Activated CD8-positive, alpha-beta T cell treated with anti-CD3 and anti-CD28 coated beads, Interleukin-2, amount 10 ng/mL, durations not matched to agents 7 days and 5 days (primary cell): ENCODE measurements at regions not wholly inside any gene's neighbourhood (a gene's known extent, or its start where the extent isn't known, plus 50 kb on each side); places are given as distances from the start of the nearest gene placed in this dataset.

ENCODE experiments used
- ATAC-seq: fragments of 150-1000 bp; cut with Tn5 transposase; one replicate; pipeline ENCODE4 v1.10.0; 2021; ENCODE audit warnings: moderate library complexity
- CTCF ChIA-PET: fragments of 350-600 bp; sonication (Branson Sonifier 250); formaldehyde crosslinking; loops from one replicate; lab custom pipeline; 2021; ENCODE audit warnings: antibody characterized with exemption; lab: Charles Lee
- POLR2A ChIA-PET: fragments of 350-600 bp; sonication (Branson Sonifier 250); formaldehyde crosslinking; loops from one replicate; lab custom pipeline; 2021; ENCODE audit warnings: antibody characterized with exemption; lab: Charles Lee
- DNase-seq: peaks from one replicate; pipeline ENCODE4 v3.0.0-alpha.2; 2020
- H3K27ac Mint-ChIP-seq: one replicate; pipeline ENCODE4 v1.8.0; 2021; ENCODE audit warnings: mild to moderate bottlenecking, mixed read lengths
- H3K27me3 Mint-ChIP-seq: one replicate; pipeline ENCODE4 v1.8.0; 2021; ENCODE audit warnings: low read depth, mixed read lengths
- H3K36me3 Mint-ChIP-seq: one replicate; pipeline ENCODE4 v1.8.0; 2021; ENCODE audit warnings: low read depth, mixed read lengths
- H3K4me1 Mint-ChIP-seq: one replicate; pipeline ENCODE4 v1.8.0; 2021; ENCODE audit warnings: low read depth, mixed read lengths
- H3K4me3 Mint-ChIP-seq: one replicate; pipeline ENCODE4 v1.8.0; 2021; ENCODE audit warnings: mild to moderate bottlenecking, mixed read lengths
- H3K9me3 Mint-ChIP-seq: one replicate; pipeline ENCODE4 v1.8.0; 2022; ENCODE audit warnings: mixed read lengths; ENCODE audit not compliant: insufficient read depth

- H3K4me3 Mint-ChIP-seq: no peak overlapping the region
- DNase-seq: no peak
- ATAC-seq: no peak
- H3K27ac Mint-ChIP-seq: no peak overlapping the region
- H3K27me3 Mint-ChIP-seq: no peaks in the 10 kb centered on the region
- ChIA-PET CTCF (interaction anchor here (1.1 kb wide), 1 partner anchor 262 kb away, joined by 4 read pairs; no protein-coding TSS in a partner anchor), POLR2A (no interaction called here)
- H3K9me3 Mint-ChIP-seq: no peaks in the 10 kb centered on the region
- H3K4me1 Mint-ChIP-seq: no peaks in the 10 kb centered on the region
- H3K36me3 Mint-ChIP-seq: no peaks in the 10 kb centered on the region
Observed at GRCh38 chr13:99639126-99639525, 137.9 kb downstream of the TM9SF2 start.

- no peaks in the 10 kb centered on the region for H3K9me3 Mint-ChIP-seq
- CTCF ChIA-PET: no interaction called here
- no peaks in the 10 kb centered on the region for H3K4me1 Mint-ChIP-seq
- no peak overlapping the region for H3K4me3 Mint-ChIP-seq
- no peaks in the 10 kb centered on the region for H3K36me3 Mint-ChIP-seq
- no peak for DNase-seq
- POLR2A ChIA-PET: no interaction called here
- no peak for ATAC-seq
- no peaks in the 10 kb centered on the region for H3K27me3 Mint-ChIP-seq
- no peak overlapping the region for H3K27ac Mint-ChIP-seq
Observed at GRCh38 chr13:99636728-99637353, 135.6 kb downstream of the TM9SF2 start.

GRCh38 chr13:99636306-99636705, 135.0 kb downstream of the TM9SF2 start:
- ChIA-PET CTCF (no interaction called here), POLR2A (no interaction called here)
- Mint-ChIP-seq H3K4me3 (no peak overlapping the region), H3K36me3 (no peaks in the 10 kb centered on the region), H3K27me3 (no peaks in the 10 kb centered on the region), H3K9me3 (no peaks in the 10 kb centered on the region), H3K4me1 (no peaks in the 10 kb centered on the region), H3K27ac (no peak overlapping the region)
- DNase-seq (no peak), ATAC-seq (no peak)

GRCh38 chr13:99634672-99635071, 133.4 kb downstream of the TM9SF2 start:
- Mint-ChIP-seq H3K9me3 (no peaks in the 10 kb centered on the region), H3K4me1 (no peaks in the 10 kb centered on the region)

GRCh38 chr13:99630269-99630898, 129.1 kb downstream of the TM9SF2 start:
- Mint-ChIP-seq H3K27ac (no peak overlapping the region), H3K9me3 (no peaks in the 10 kb centered on the region), H3K4me1 (no peaks in the 10 kb centered on the region), H3K4me3 (no peak overlapping the region), H3K36me3 (no peaks in the 10 kb centered on the region), H3K27me3 (no peaks in the 10 kb centered on the region)
- ATAC-seq (no peak), DNase-seq (no peak)
- POLR2A ChIA-PET: no interaction called here
- CTCF ChIA-PET: interaction anchor here (0.9 kb wide), 1 partner anchor 15 kb away, joined by 4 read pairs; no protein-coding TSS in a partner anchor

More at GRCh38 chr13:99634672-99635071, 133.4 kb downstream of the TM9SF2 start:
- CTCF ChIA-PET: interaction anchor here (1.1 kb wide), 1 partner anchor 14 kb away, joined by 3 read pairs; no protein-coding TSS in a partner anchor
- H3K27ac Mint-ChIP-seq: no peak overlapping the region
- no peak for DNase-seq
- H3K36me3 Mint-ChIP-seq: no peaks in the 10 kb centered on the region
- POLR2A ChIA-PET: no interaction called here
- H3K27me3 Mint-ChIP-seq: no peaks in the 10 kb centered on the region
- no peak overlapping the region for H3K4me3 Mint-ChIP-seq
- ATAC-seq: no peak

GRCh38 chr13:99629641-99630040, 128.4 kb downstream of the TM9SF2 start:
- CTCF ChIA-PET: no interaction called here
- DNase-seq (no peak), ATAC-seq (no peak)

GRCh38 chr13:99628442-99628841, 127.2 kb downstream of the TM9SF2 start:
- no peaks in the 10 kb centered on the region for H3K9me3 Mint-ChIP-seq
- CTCF ChIA-PET: no interaction called here
- POLR2A ChIA-PET: no interaction called here
- no peaks in the 10 kb centered on the region for H3K27me3 Mint-ChIP-seq
- ATAC-seq (no peak), DNase-seq (no peak)
- no peaks in the 10 kb centered on the region for H3K36me3 Mint-ChIP-seq
- H3K27ac Mint-ChIP-seq: no peak overlapping the region
- peaks cover 9% of the 10 kb centered on the region for H3K4me1 Mint-ChIP-seq
- H3K4me3 Mint-ChIP-seq: no peak overlapping the region

More at GRCh38 chr13:99629641-99630040, 128.4 kb downstream of the TM9SF2 start:
- POLR2A ChIA-PET: no interaction called here
- no peaks in the 10 kb centered on the region for H3K9me3 Mint-ChIP-seq
- no peak overlapping the region for H3K27ac Mint-ChIP-seq
- H3K27me3 Mint-ChIP-seq: no peaks in the 10 kb centered on the region
- H3K4me3 Mint-ChIP-seq: no peak overlapping the region
- H3K36me3 Mint-ChIP-seq: no peaks in the 10 kb centered on the region
- H3K4me1 Mint-ChIP-seq: peaks cover 1% of the 10 kb centered on the region

- H3K9me3 Mint-ChIP-seq: no peaks in the 10 kb centered on the region
- no peak overlapping the region for H3K27ac Mint-ChIP-seq
- DNase-seq (no peak), ATAC-seq (no peak)
- POLR2A ChIA-PET: no interaction called here
- CTCF ChIA-PET: interaction anchor here (2.1 kb wide), 1 partner anchor 29 kb away, joined by 5 read pairs; no protein-coding TSS in a partner anchor
- H3K4me3 Mint-ChIP-seq: no peak overlapping the region
- peaks cover 9% of the 10 kb centered on the region for H3K4me1 Mint-ChIP-seq
- H3K36me3 Mint-ChIP-seq: no peaks in the 10 kb centered on the region
- H3K27me3 Mint-ChIP-seq: no peaks in the 10 kb centered on the region
Observed at GRCh38 chr13:99626461-99627082, 125.3 kb downstream of the TM9SF2 start.

- Mint-ChIP-seq H3K4me1 (peaks cover 9% of the 10 kb centered on the region), H3K9me3 (no peaks in the 10 kb centered on the region), H3K36me3 (no peaks in the 10 kb centered on the region), H3K27me3 (no peaks in the 10 kb centered on the region), H3K27ac (no peak overlapping the region), H3K4me3 (no peak overlapping the region)
- ChIA-PET CTCF (interaction anchor here (0.9 kb wide), 1 partner anchor 10 kb away, joined by 3 read pairs; no protein-coding TSS in a partner anchor), POLR2A (no interaction called here)
- DNase-seq (no peak), ATAC-seq (no peak)
Observed at GRCh38 chr13:99624936-99625540, 123.8 kb downstream of the TM9SF2 start.

GRCh38 chr13:99620806-99621205, 119.5 kb downstream of the TM9SF2 start:
- no peaks in the 10 kb centered on the region for H3K27me3 Mint-ChIP-seq
- no peak overlapping the region for H3K4me3 Mint-ChIP-seq
- ATAC-seq: no peak
- H3K4me1 Mint-ChIP-seq: peaks cover 17% of the 10 kb centered on the region
- H3K27ac Mint-ChIP-seq: no peak overlapping the region
- no peak for DNase-seq
- no peaks in the 10 kb centered on the region for H3K9me3 Mint-ChIP-seq
- no peaks in the 10 kb centered on the region for H3K36me3 Mint-ChIP-seq
- POLR2A ChIA-PET: no interaction called here
- CTCF ChIA-PET: interaction anchor here (1.3 kb wide), 1 partner anchor 36 kb away, joined by 3 read pairs; no protein-coding TSS in a partner anchor

- H3K27ac Mint-ChIP-seq: no peak overlapping the region
- POLR2A ChIA-PET: no interaction called here
- CTCF ChIA-PET: no interaction called here
- H3K4me3 Mint-ChIP-seq: no peak overlapping the region
- no peaks in the 10 kb centered on the region for H3K9me3 Mint-ChIP-seq
- no peaks in the 10 kb centered on the region for H3K36me3 Mint-ChIP-seq
- ATAC-seq (no peak), DNase-seq (no peak)
- H3K27me3 Mint-ChIP-seq: no peaks in the 10 kb centered on the region
- peaks cover 12% of the 10 kb centered on the region for H3K4me1 Mint-ChIP-seq
Observed at GRCh38 chr13:99619207-99619606, 117.9 kb downstream of the TM9SF2 start.
